GM18858 (cell line): ENCODE measurements at regions not wholly inside any gene's neighbourhood (a gene's known extent, or its start where the extent isn't known, plus 50 kb on each side); places are given as distances from the start of the nearest gene placed in this dataset.

Experiments used
- ATAC-seq: cut with Tn5 transposase; IDR thresholded peaks from one replicate; pipeline ENCODE4 v1.9.1; 2021; ENCODE audit not compliant: unreplicated experiment

DNA sequence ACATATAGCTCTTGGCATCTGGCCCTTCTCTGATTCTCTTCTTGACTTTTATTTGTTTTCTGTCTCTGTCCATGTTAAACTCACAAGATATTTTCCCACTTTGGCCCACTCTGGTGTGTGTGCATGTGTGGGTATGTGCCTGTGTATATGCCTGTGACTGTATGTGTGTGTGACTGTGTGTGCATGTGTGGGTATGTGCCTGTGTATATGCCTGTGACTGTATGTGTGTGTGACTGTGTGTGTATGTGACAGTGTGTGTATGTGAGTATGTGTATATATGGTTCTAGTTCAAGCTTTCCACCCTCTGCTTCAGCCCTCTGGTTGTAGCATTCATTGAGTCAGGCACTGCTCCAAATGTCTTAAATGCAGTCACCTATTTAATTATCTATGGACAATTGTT lies 88.6 kb upstream of the GGTLC1 start:
- no peak for ATAC-seq

DNA sequence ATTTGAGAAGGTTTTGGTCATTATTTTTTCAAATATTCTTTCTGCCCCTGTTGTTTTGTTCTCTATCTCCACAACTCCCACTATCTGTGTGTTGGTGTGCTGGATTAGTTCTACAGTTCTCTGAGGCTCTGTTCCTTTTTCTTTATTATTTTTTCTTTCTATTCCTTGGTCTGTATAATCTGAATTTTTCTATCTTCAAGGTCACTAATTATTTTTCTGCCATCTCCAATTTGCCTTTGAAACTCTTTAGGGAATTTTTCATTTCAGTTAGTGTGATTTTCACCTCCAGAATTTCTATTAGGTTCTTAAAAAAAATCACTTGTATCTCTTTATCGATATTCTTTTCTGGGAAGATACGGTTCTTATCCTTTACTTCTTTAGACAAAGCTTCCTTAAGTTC lies 82.1 kb upstream of the GGTLC1 start:
- ATAC-seq = no peak

DNA sequence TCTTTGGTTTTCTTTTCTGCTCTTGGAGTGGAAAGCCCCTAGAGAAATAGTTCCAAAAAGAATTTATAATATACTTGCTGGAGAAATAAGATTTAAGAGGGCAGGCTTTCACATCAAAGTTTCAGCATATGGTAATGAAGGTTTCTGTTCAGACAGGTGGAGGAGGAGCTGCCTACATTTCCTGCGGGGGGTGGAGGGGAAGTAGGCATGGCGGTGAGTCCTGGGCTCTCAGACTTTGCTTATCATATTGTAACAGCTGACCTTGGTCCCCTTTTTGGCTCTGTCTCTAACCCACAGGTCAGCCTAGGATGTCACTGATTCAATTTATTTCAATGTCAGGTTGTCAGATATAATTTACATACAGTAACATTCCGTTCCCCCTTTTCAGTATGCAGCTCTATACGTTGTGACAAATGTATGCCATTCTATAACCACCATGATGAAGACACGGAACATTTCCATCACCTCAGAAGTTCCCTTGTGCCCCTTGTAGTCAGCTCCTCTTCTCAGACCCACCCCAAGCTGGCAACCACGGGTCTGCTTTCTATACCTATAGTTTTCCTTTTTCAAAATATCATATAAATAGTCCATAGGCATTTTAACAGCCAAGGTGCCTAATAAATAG lies 77.6 kb upstream of the GGTLC1 start:
- ATAC-seq = no peak

DNA sequence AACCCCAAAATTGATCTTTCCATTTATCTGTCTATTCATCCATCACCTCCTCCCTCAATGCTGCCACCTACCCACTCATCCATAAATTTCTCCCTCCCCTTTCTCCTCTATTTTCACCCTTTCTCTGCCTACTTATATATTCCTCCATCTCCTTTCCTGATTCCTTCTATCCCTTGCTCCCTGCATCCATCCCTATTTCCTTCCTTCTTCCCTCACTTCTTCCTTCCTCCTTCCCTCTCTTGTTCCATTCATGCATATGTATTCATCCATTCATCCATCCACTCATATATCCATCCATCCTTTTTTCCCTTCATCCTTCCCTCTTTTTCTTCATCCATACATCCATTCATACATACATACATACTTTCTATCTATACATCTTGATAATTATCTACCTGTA lies 76.3 kb upstream of the GGTLC1 start:
- no peak for ATAC-seq

DNA sequence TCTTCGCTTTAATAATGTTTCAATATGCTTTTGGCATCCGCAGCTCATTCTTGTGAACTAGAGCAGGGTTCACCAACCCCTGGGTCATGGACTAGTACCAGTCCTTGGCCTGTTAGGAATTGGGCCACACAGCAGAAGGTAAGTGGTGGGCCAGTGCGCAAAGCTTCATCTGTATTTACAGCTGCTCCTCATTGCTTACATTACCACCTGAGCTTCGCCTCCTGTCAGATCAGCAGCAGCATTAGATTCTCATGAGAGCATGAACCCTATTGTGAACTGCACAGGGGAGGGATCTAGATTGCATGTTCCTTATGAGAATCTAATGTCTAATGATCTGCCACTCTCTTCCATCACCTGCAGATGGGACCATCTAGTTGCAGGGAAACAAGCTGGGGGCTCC lies 75.5 kb upstream of the GGTLC1 start:
- no peak for ATAC-seq

DNA sequence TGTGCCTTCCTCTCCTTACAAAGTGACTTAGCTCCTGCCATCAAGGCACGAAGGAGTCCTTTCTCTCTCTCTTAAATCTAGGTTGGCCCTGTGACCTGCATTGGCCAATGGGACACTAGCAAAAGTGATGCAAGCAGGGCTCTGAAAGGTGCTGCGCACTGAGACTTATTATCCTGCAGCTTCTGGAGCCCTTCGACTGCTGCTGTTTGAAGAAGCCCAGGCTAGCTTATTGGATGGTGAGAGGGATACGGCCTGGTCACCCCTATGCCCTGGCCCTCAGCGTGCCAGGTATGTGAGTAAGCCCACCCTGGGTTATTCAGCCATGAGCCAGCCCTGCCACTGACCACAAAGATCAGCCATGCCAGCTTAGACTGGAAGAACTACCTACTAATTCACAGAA lies 74.5 kb upstream of the GGTLC1 start:
- no peak for ATAC-seq

DNA sequence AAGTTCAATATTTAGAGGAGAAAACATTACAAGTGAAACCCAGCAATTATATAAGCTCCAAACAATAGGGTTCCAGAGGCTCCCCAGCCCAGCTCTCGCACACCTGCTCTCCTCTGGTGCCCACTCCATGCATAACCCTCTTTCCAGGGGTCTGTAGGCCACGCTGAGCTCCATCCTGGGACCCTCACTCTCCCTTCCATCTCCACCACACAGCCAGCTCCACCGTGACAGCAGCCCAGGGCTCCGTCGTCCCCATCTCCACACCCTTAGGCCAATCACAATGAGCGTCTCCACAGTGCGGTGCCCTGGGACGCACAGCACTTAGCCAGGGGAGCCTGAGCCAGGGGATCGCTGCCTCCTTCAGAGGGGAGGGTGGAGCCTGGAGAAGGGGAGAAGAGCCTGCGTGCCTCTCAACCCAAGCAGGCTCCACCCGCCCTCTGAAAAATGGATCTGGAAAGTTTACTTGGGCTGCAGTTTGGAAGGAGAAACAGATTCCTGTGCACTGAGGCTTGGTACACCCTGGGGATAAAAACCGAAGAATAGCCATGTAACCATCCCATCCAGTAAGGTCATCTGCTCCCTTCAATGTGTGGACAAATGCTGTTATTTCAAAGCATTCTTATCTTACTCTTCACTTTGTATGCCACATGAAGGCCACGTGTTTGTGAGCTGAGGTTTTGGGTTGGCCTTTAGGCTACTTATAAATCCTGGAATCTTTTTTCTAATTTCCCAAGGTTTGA lies 72.4 kb upstream of the GGTLC1 start:
- ATAC-seq = no peak

DNA sequence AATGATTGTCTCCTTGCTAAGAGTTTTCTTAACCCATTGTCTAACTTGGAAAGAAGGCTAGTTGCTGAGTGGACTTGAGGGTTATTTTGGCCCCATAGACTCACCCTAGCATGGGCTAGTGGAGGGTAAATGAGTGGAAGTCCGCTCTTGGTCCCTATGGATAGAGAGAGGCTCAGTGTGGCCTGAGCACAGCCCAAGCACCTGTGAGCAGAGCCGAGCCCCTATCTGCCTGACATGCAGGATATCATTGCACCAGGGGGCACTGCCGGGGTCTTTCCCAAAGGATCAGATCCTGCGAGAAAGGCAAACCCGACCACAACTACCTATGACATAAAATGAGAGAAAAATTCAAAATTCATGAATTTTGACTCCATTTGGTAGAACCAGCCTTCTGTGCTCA lies 70.6 kb upstream of the GGTLC1 start:
- no peak for ATAC-seq

DNA sequence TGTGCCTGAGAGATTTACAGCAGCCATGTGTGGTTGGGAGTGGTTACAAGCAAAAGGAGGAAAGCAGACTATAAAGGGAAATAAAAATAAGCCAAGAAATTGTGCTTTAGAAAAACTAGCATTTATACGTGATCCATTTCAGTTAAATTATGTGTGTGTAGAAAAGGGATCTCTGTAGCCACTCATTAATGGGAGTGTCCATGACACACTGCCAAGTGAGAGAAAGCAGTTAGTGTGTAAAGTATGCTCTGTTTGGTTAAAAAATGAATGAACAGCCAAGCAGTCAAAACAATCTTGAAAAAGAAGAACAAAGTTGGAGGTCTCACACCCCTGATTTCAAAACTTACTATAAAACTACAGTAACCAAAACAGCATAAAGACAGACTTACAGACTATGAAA lies 67.9 kb upstream of the GGTLC1 start:
- no peak for ATAC-seq

DNA sequence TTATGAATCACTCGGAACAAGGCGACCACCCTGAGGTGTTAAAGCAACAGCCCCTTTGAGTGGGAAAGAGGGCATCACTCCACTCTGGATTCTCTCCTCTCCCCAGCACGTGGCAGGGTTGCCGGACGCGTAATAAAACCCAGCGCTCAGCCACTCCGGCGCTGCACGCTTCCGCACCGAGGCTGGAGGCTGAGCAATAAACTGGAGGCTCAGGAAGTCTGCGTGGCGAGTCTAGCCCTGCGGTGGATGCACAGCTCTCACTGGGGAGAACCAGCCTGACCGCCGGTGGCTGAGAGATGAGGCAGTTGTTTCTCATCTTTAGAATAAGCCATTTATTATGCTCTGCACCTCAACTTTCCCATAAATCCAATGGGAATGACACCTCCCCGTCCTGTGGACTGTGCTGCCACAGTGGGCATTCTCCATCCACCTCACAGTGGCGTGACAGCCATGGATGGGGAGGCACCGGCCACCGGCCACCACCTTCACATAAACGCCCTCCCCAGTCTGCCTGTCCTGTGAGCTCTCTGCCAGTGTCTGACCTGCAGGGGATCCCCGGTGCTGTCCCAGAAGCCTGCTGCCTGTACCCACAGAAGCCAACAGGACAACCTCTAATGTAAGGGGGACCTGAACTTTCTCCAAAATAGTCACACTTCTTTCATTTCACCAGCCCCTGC lies 64.2 kb upstream of the GGTLC1 start:
- no peak for ATAC-seq

DNA sequence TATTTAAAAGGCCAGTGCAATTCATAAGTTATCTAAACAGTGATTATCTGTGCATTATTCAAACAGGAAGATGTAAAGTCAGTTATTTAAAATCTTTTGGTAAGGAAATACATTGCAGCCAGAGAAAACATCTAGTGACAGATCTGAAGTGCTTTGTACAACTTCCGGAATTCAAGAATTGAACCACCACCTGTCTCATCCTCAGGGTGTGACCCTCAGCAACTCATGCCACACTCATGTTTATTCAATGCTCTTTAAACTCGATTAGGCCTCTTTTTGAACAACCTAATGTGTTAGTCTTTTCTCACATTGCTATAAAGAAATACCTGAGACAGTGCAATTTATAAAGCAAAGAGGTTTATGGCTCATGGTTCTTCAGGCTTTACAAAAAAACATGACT lies 62.6 kb upstream of the GGTLC1 start:
- ATAC-seq = no peak

DNA sequence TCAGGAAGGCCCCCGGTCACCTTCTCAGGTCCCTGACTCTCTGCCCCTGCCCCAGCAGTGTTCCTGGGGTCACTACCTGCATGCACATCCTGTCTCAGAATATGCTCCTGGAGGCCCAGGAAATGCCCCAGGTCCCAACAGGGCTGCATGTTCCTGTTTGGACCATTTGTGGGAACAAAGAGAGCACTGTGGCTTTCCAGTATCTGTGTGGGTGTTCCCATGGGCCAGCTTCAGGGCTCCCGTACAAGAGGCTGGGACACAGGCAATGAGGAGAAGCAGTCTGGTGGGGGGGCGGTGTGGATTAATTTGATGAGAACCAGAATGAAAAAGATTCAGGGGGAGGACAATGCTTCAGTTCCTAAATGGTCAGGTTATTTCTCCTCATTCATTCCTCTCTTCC lies 61.5 kb upstream of the GGTLC1 start:
- no peak for ATAC-seq

DNA sequence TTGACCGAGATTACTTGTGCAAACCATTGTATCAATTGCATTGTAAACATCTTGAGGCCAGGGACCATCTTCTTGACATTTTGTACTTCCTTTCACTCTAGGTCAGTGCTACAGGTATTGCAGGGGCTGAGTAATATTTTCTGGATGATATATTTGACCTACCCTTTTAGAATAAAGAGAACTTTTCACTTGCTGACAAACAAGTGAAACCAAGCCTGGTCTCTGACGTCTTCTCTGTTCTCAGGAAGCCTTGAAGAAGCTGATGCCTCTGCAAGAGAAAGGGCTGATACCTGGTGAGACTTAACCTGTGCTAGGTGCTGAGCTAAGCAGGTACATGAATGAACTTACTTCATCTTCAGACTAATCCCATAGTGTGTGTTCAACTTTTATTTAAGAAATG lies 60.5 kb upstream of the GGTLC1 start:
- ATAC-seq = no peak

DNA sequence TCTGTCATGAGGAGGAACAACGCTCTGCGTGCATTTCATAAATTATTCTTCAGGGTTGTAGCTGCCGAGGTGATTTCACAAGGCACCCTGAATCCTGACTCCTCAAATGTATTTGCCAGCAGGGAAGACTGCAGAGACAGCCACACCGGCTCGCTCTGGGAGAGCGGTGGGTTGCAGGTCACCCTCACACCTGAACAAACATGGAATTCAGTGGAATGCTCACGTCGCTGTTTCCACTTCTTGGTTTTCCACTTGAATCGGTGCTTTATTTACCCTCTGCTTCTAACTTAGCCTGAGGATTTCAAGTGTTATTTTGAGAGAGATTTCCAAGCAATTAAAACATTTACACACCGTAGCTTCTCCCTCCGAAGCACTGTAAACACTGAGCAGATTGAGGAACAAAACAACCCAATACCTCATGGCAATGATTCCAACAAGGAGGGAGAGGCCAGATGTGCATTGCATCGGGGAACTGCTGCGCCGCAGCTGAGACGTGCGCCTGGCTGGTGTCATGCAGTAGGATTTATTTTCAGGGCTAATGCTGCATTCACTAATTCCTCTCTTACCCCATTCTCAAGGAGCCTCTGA lies 59.5 kb upstream of the GGTLC1 start:
- no peak for ATAC-seq

DNA sequence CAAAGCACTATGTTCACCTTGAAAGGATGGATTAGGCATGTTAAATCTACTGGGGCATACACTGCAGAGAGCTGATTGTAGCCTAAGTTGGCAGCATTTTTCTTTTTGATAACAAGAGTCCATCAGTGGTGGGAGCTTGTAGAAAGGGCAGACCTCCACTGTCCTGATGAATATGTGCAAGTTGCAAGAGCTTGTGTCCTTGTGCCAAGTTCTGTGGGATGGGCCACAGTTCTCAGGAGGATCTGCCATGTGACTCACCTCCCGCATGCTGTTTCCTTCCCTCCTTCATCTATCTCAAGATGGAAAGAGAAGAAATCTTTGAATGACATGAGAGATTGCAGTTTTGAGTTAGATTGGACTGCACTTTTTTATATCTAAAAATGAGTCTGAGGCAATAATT lies 58.3 kb upstream of the GGTLC1 start:
- ATAC-seq = no peak

DNA sequence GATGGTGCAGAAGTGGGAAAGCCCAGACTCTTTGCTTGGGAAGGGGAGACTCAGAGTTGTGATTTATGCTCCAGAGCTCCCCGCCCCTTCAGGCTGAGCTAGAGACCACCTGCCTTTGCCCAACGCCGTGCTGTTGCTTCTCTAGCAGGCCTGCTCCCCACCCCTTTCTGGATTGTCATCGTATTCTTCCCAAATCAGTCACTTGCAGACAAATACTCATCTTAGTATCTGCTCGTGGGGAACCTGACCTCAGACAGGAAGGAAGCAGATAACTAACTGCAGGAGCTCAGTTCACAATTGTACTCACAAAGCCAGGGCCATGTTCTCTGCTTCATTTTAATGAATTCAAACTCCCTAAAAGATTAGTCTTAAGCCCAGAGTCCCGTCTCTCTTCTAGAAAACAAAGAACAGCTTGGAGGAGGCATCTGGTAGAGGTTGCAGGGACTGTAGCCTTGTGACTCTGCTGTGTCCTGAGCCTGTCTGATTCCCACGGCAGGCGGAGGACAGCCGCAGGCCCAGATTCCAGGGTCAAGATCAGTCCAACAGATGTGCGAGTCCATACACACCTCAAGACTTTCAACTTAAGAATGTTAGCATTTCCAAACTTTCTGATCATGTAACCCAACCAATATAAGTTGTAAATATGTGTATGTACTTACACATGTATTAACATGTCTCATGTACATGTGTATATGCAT lies 57.2 kb upstream of the GGTLC1 start:
- no peak for ATAC-seq

DNA sequence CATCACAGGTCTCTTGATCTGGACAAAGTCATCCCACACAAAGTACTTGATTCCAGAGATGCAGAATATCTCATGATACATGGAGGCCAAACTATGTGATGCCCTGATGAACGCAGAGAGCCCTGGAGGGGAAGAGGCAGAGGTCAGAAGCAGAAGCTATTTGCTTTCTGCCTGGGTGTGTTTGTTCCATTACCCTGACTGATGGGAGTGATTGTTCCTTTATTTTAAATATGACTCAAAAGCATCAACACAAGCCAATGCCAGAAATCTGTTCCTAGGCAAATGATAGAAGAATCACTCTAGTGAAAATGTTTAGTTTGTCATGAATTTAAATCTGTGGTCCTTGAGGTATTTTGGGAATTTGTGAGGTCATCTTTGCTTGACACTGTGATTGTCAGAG lies 54.7 kb upstream of the GGTLC1 start:
- ATAC-seq = no peak

DNA sequence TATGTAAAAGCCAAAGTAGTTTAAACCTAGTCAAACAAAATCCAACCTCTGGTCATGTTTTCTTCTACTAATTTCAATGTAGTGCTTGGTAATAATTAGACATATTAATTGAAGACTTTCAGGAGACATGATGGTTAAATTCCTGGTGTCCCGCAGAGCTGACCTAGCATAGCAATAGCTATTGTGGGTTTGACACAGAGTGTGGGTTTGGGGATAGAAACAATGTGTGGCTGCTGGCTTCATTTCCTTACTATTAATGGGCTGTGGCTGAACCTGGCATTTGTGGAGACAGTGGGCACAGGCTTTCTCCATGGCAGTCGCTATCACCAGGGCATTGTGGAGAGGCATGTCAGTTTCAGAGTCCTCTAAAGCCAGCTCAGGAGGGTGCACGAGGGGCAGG lies 54.1 kb upstream of the GGTLC1 start:
- ATAC-seq = no peak

DNA sequence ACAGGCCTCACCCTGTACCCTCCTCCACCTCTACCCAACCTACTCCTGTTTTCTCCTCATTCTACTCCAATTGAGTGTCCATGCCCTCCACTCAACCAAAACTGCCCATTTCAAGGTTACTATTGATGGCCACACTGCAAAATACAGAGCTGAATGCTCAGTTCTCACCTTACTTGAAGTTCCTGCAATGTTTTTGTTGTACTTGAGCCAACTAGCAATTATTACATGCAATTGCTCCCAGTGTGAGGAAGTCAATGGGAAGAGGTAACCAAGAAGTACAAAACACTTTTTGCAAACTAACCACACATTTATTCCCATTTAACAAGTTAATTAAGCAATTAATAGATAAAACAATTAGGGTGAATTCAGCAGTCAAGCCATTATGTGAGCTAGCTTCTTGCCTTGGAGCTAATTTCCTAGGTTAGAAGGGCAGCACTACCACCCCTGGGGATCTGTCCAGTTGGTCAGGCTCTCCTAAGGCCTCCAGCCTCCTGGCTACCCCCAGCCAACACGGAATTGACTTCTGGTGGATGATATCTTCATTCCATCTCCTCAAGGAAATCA lies 52.4 kb upstream of the GGTLC1 start:
- no peak for ATAC-seq

DNA sequence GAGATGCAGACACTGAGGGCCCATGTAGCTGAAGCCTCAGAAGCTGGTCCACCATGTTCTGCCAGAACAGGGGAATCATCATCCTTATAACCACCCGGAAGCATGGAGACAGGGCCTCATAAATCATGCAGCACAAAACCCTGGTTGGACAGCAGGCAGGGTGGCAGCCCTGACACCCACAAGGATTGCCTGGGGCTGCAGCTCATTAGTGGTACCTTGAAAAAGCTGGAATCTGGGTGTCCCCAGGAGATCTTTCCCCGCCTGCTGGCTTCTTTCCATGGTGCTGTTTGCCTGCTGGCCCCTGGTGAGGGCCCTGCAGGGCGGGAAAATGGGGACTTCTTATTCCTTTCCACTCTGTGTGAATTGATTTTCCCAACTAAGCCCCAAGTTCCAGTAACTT lies 50.6 kb upstream of the GGTLC1 start:
- ATAC-seq = no peak
